AML-193 (cell line): ENCODE measurements at regions not wholly inside any gene's neighbourhood (a gene's known extent, or its start where the extent isn't known, plus 50 kb on each side); places are given as distances from the start of the nearest gene placed in this dataset.

Source experiments
- DNase-seq, 2 experiments: peaks; one replicate each; lab custom pipeline; 2025; lab: John Stamatoyannopoulos, UW

DNA sequence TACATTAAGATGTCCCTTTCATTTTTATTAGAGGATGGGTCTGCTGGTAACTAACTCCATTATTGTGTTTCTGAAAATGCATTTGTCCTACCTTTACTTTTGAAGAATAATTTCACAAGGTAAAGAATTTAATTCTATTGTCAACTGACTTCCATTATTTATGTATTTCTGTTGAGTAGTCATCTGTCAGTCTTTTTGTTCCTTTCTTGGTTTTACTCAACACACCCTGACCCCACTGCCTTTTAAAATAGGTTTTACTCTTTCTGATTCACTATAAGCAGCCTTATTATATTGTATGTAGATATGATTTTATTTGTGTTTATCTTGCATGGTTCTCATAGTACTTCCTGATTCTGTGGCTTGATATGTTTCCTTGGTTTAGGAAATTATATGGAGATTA, 237.5 kb downstream of the TGFB2 start:
- DNase-seq = no peak

DNA sequence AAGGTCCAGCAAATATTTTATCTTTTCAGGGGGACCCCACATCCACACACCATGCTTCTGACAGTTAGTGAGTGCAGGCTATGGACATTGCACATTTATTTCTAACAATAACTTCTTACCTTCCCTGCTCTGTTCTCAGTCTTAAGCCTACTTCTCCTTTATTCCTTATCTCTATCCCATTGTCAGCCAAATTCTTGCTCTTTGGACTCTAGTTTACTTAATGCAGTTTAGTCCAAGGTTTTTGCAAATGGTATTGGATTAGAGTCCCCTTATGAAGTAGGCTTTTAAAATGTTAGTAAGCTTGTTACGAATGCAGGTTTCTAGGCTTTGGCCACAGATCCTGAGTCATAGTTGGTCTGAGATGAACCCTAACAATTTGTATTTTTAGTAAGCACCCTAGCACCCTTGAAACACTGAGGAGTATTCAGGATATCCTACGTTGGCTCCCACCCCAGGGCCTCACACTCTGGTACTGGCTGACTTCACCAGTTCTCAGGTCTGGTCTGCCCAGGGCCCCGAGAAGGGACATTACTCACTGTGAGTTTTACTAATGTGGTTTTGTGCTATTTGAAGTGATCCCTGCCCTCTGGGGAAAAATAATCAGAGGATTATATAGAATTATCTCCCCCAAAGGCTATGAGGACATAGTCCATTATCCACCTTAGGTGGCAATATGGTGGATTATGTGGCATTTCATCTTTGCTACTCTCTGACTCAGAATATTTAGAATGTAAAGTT, 239.5 kb downstream of the TGFB2 start:
- no peak for DNase-seq

DNA sequence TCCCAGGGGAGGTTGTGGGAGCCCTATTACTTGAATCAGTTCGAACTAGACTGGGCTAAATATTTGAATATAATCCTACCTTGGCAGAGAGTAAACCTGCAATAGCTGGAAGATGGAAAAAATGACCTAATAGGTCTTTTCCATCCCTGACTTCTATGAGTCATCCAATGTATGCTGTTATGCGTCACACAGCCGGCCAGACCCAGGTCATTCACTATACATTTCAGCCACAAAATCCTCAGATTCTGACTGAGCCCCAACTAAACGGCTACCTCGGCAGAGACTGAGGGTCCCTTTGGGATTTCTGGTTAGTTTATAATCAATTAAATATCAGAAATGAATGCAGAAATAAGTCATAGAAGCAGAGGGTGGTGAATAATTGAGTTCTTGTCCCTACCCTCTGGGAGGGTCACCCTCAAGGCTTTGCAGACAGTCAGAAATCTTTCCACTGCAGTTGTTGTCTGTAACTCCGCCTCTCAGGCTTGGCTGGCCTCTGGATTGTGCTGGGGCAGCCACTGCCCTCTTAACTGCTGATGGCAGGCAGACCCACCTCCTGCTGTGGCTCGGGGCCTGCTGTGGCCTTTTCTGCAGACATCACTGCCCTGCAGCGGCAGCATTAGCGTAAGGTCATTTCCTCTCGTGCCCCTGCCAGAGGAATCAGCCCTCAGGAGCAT, 240.5 kb downstream of the TGFB2 start:
- DNase-seq = no peak

DNA sequence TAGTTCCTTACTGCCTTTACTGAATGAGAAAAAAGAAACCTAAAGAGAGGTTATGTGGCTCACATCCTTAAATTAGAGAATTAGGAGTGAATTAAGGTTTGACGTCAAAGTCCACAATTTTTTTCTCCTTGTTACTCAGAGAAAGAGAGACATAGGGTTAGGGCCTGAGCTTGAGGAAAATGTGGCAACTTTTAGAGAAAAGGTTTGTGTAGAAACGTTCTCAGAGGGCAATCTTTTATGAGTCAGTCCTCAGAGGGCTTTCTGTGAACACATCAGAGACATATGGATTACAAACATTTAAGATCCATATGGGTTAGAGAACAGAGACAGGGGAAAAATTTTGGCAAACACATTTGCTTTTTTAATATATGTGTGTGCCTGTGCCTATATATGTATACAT, 242.8 kb downstream of the TGFB2 start:
- DNase-seq = no peak

DNA sequence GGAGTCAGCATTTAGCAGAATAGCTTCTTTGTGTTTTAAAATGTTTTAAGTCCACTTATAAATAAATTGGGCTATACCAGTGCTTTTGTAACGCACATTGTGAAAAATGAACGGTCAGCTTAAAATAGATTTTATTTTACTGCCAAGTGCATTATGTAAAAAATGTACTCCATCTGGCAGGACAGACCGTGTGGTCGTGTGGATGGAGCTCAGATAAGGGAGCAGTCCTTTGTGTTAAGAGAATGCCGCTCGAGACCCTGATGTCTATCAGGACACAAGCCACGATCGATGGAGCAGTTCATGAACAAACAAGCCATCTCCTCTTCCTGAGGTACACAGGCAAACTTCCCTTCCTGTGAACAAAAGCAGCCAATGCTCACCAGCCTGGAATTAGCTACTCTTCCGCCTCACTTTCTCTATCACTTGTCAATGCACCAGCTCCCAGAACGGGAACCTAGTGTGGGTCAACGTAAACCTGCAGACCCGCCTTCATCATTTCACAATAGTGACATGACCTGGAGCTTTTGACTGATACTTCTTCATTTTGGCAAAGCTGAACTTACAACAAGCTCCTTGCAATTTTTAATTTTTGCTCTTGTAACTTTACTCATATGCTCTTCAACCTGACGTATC, 243.5 kb downstream of the TGFB2 start:
- no peak for DNase-seq

DNA sequence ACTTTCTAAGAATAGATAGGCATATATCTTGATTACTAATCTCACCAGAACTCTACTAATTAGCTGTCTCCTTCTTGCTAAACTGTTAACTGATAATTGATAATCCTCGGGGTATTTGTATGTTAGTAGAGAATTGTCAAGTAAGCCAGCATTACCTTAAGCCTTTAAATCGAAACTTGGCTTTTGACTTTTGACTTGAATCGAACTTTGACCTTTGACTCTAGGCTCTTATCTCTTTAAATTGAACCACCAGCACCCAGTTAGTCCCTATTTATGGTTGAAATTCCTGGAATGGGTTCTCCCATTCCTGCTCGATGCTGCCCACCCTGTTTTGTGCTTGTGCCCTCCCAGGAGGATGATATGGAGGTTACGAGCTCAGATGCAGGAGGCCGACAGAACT, 244.4 kb downstream of the TGFB2 start:
- no peak for DNase-seq

DNA sequence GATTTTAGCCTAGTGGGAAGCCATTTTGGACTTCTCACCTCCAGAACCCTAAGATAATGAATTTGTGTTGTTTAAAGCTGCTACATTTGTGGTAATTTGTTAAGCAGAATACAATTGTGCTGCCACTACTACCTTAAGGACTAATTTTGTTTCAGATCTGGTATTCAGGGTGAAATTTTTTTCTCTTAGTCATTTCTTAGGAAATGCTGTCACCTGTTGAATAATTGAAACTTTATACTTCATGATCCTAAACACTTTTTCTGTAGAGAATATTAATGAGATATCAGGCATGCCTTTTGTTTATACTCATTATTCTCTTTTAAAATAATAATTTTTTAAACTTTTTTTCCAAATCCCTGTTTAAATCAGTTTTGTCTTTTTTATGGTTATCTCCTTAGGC, 246.8 kb downstream of the TGFB2 start:
- no peak for DNase-seq

DNA sequence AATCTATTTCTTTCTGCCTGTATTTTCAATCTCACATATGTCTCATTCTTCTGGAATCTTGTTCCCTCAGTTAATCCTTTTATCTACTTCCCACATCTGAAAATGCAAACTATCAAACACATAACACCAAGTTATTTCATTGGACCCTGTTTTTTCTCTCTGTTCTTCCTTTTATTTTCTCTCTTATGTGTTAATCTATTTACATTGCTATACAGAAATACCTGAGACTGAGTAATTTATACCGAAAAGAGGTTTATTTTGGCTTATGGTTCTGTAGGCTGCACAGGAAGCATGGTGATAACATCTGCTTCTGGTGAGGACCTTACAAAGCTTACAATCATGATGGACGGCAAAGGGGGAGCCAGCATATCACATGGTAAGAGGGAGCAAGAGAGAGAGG, 247.6 kb downstream of the TGFB2 start:
- DNase-seq = no peak

DNA sequence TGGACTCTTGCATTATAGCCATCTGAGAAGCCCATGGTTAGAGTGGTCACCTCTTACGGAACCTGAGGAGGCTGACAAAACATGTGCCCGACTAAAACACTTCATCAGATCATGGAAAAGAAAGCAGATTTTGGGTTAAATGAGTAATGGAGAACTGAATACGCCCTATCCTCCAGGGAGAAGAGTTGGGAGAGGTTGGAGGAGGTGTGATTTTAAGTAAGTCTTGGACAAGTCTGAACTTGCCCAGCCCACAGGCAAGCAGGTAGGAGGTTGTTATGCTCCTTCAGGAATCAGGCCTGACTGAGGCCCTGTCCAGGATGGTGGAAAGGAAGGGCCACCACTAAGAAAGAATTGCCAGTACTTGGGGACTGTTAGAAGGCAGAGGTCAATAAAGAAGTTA, 255.8 kb downstream of the TGFB2 start:
- DNase-seq = no peak

DNA sequence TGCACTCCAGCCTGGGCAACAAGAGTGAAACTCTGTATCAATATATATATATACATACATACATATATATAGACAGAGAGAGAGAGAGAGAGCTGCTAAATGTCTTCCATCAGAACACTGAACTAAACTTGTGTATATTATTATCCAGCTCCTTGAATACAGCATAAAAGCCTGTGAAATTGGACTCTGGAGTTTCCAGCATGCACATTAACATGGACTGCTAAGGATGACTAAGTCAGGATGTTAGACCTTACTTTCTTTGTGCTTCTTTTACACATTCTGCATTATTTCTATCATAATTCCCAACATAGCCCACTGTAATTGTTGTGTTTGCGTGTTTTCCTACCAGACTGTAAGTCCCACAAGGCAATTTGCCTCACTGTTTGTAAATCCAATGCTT, 259.1 kb downstream of the TGFB2 start:
- DNase-seq = no peak

DNA sequence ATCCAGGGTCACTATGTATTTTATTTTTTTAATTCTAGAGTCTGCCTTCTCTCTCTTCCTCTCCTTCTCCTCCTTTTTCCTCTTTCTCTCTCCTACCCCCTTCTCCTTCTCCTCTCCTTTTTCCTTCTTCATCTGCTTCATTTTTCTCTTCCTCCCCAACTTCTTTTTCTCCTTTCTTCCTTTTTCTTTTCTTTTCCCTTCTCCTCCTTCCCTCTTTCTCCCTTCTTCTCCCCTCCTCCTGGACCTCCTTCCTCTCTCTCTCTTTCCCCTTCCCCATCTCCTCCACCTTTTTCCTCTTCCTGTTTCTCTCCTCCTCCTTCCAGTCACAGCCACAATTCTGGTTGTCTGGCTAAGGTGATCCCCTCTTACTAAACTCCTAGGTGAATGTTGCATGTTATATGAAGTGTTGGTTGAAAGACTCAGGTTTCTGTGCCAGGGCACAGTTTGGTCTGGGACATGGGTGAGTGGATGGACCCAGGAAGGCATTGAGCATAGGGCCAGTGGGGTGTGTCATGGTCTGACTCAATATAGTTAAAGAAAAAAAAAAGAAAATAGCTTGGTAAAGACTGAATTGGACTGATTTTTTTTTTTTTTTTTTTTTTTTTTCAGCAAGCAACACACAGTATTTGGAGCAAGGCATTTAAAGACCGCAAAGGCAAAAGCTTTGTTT, 266.9 kb downstream of the TGFB2 start:
- no peak for DNase-seq

DNA sequence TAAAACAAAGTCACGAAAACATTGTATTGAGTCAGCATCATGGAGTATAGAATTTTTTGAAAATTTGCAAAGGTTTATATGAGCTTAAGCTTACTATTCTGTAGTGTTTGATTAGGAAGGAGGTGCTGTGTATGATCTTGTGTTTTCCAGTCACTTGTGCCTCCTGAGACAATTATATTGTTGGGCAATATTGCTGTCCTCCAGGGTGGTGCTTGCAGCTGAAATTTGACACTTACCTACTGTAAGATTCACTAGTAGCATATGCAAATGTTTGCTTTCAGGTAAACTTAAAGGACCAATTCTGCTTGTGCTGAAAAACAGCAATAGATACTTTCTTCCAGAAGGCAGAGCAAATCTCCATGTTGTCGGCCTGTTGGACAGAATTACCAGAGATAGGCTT, 268.0 kb downstream of the TGFB2 start:
- no peak for DNase-seq

DNA sequence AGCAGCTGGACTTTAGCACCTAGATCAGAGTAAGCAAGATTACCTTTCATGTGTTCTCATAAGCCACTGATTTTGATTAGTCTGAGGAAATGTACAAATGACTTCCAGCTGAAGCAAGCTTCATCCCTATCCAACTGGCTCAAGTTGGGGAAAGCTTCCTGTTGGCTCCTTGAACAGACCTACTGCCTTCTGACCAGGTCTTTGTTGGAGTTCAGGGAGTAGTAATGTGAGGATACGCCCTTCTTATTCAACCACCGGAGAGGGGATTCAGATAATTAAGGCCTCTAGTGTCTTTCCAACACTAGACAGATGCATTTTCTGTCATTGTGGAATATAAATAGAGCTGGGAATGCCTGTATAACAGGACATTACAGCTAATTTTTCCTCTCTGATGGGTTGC, 268.9 kb downstream of the TGFB2 start:
- no peak for DNase-seq

DNA sequence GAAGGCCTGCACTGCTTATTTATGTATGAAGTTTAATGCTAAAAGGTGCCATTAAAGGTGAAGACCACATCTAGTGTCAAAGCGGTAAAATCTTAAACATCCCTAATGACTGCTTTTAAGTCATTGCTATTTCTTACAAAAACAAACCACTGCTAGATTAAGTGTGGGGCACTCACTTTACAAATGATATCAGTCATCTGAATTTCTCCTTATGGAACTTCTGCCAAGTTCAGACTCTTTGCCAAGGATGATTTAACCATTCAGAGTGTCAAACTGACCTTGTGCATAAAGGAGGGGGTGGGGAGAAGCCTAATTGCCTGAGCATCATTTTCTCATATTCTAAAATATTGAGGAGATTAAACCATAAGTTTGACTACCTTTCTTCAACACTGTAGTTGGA, 271.5 kb downstream of the TGFB2 start:
- no peak for DNase-seq

DNA sequence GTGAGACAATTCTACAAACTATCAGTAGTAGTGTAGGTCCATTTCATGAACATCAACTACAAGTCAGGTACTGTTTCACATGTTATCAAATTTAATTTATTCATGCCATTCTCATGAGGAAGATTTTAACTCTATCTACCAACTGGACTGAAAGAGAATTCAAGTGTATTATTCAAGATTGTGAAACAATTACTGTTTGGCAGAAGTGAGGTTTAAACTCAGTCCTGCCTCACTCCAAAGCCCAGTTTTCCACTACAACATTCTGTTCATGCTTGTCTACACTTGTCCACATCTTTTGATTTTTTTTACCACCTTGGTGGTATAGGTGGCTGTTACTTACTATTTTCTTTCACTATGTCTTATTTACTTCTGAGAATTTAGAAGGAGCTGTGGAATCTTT, 272.9 kb downstream of the TGFB2 start:
- DNase-seq = no peak

DNA sequence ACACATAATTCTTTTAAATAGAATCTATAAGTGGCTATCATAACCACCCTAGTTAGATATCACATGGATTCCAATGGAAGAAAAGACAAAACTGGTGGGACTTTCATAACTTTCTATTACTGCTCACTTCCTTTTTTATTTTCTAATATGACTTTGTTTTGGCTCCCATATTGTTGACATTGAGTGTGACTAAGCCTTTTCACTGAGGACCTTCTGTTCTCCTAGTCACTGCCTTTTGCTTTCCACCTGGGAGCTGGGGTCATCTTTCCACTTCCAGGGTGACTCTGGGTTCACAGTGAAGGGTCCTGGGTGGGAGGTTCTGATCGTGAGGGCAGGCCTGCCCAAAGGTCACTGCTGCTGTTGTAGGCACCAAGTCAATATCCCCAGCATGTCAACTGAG, 275.8 kb downstream of the TGFB2 start:
- no peak for DNase-seq

DNA sequence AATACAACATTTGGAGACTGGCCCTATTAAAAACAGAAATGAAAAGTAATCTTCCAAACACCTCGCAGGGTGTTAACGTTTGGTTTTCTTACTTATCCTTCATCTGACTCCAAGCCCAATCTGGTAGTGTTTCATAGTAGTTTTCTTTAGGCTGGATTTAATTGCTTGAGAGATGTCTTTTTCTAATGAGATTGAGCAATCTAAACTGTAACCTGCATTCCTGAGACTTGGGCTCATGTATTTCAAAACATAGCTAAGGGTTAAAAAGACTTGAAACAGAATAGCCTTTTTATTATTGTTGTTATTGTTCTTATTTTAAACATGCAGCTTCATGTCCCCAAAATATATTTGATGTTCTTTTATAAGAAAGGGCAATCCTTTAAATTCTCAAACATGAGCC, 278.9 kb downstream of the TGFB2 start:
- no peak for DNase-seq

DNA sequence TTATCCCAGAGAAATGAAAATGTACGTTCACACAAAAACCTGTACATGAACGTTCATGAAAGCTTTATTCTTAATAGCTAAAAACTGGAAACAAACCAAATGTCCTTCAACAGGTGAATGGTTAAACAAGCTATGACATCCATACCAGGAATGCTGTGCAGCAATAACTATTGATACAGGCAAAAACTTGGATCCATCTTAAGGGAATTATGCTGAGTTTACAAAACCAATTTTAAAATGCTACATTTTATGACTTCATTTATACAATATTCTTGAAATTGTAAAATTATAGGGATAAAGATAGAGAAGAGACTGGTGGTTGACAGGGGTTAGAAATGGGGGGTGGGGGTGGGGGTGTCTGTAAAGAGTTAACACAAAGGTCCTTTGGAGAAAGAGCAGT, 280.3 kb downstream of the TGFB2 start:
- DNase-seq = no peak

DNA sequence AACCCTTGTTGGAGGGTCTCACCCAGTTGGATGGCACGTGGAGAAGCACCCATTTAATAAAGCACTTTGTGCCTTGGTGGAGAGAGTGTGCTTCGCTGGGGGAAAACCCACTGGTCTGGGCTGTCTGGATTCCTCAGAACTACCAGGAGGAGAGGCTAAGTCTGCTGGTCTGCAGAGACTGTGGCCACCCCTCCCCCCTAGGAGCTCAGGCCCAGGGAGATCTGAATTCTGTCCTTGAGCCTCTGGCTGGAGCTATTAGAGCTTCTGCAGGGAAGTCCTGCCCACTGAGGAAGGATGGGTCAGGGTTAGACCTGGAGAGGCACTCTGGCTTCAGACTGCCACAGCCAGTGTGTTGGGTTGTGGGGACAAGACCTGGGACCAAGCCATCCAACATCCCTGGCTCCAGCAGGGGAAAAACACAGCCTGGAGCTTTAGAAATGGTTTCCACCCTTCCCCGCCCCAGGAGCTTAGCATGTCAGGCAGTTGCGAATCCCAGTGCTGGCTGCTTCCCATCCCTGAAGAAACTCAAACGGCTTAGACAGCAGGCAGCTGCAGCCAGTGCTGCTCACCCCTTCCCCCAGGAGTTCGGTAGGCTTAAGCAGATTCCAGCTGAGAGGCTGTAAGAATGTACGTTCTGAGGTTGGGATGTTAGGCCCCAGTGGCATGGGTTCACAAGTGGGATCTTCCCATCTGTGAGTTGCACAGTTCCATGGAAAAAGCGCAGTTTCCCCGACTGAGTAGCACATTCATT, 288.3 kb downstream of the TGFB2 start:
- no peak for DNase-seq

DNA sequence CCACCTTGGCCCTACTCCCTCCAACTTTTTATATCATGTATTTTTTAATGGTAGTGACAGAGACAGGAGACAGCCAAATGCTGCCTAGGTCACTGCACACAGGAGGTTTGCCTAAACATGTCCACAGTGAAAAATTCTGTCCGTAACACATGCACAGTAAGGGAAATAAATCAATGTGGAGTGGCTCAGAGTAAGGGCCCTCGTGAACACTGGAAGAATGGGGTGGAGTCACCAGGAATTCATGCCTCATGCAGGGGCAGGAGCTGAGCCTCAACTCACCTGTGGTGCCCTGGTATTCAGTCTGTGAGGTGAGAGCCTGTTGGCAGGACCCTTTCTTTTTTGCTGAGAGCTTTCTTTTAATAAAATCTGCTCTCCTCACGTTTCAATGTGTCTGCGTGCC, 289.1 kb downstream of the TGFB2 start:
- no peak for DNase-seq

DNA sequence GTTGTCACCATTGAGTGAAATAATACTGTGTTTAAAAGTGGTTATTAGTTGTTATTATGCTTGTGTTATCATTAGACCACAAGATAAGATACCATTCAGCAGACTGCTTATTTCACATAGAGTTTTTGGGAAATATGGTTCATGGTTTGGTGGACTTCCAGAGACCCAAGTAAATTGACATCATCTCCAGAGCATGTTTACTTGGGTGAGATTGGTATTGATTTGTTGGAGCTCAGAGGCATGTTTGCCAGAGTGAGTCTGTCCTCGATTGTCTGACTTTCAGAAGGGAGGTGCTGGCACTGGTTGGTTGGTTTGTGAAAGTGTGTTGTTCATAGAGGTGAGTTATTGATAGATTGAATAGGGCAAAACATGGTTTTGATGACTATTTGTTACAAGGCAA, 291.4 kb downstream of the TGFB2 start:
- DNase-seq = no peak

DNA sequence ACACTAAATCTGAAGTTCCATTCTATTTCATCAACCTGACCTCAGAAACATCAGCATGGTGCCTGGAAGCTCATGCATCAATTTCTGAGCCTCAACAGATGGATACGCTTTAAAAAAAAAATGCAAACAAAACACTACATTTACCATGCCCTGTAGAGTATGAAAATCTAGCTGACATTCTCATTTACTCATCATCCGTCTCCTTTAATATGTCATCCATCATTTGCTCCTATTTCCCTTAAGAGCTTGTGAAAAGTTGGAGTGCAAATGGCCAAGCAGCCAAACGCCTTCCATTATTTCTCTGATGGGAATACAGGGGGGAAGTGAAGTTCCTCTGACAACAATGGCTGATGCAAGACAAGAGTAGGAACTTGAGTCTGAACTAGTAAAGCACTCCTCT, 295.0 kb downstream of the TGFB2 start:
- DNase-seq = no peak
